ENCODE measurements at regions not wholly inside any gene's neighbourhood (a gene's known extent, or its start where the extent isn't known, plus 50 kb on each side); places are given as distances from the start of the nearest gene placed in this dataset.

GRCh38 chr13:84978851-84979250, 820.4 kb downstream of the SLITRK6 start:
- TF ChIP-seq EZH2phosphoT487 (IDR thresholded peaks at IDR 0.05; ENCODE audit: borderline replicate concordance) (no peak), CEBPB (IDR thresholded peaks at IDR 0.05; ENCODE audit: low read depth) (no peak), CTCF (IDR thresholded peaks at IDR 0.05 in 2 of 3, conservative IDR thresholded peaks at IDR 0.05 in 1 of 3; ENCODE audit: borderline replicate concordance in 1 of 3, insufficient read depth in 1 of 3, low read depth in 2 of 3, low read length in 2 of 3) (no peak), POLR2AphosphoS5 (IDR thresholded peaks at IDR 0.05; ENCODE audit: low read depth, low read length) (no peak), EZH2 (IDR thresholded peaks at IDR 0.05) (no peak), ZBTB33 (IDR thresholded peaks at IDR 0.05; ENCODE audit: extremely low read depth, insufficient replicate concordance, low read length) (no peak), ZNF274 (IDR thresholded peaks at IDR 0.05; ENCODE audit: low read depth, low read length) (no peak), POLR2A (IDR thresholded peaks at IDR 0.05; ENCODE audit: borderline replicate concordance, extremely low read depth, insufficient read depth, insufficient read length) (no peak), ATF3 (IDR thresholded peaks at IDR 0.05) (no peak), REST (IDR thresholded peaks at IDR 0.05; ENCODE audit: low read depth) (no peak)

Measured in HCT116 (cell line).